A549 (cell line): ENCODE measurements at regions not wholly inside any gene's neighbourhood (a gene's known extent, or its start where the extent isn't known, plus 50 kb on each side); places are given as distances from the start of the nearest gene placed in this dataset.

Source experiments
- CEBPB ChIP-seq, 2 experiments: fragments of >200 bp in 1 of 2; sonication (Bioruptor Twin) in 1 of 2; formaldehyde crosslinking in 1 of 2; IDR thresholded peaks; 2 replicates each; pipeline ENCODE4 v1.6.1; 2012 to 2016
- HDAC2 ChIP-seq: fragments of 200-600 bp; sonication (generic); IDR thresholded peaks from 2 replicates; pipeline ENCODE4 v1.6.1; 2016
- JUNB ChIP-seq: fragments of >200 bp; sonication (Bioruptor Twin); formaldehyde crosslinking; IDR thresholded peaks from 2 replicates; pipeline ENCODE4 v1.6.1; 2016
- KDM5A ChIP-seq: fragments of 200-600 bp; sonication (generic); IDR thresholded peaks from 2 replicates; pipeline ENCODE4 v1.6.1; 2016; ENCODE audit warnings: antibody characterized with exemption, mild to moderate bottlenecking
- MAFK ChIP-seq: fragments of 450-650 bp; IDR thresholded peaks from 2 replicates; pipeline ENCODE4 v1.6.1; 2014; ENCODE audit not compliant: partially characterized antibody
- POLR2A ChIP-seq: IDR thresholded peaks from 2 replicates; pipeline ENCODE4 v1.6.1; 2012; ENCODE audit warnings: mild to moderate bottlenecking, low read length
- POLR2AphosphoS2 ChIP-seq: conservative IDR thresholded peaks from 2 replicates; pipeline ENCODE4 v1.6.1; 2012; ENCODE audit warnings: low read length, improper control_type of control experiment, inconsistent platforms
- RAD21 ChIP-seq, 2 experiments: fragments of >200 bp in 1 of 2; sonication (Bioruptor Twin) in 1 of 2; formaldehyde crosslinking in 1 of 2; IDR thresholded peaks in 1 of 2; conservative IDR thresholded peaks in 1 of 2; 2 replicates in 1 of 2; 3 replicates in 1 of 2; pipeline ENCODE4 v1.6.1; 2012 to 2018; ENCODE audit warnings: inconsistent platforms in 1 of 2
- REST ChIP-seq: fragments of 200-600 bp; sonication (generic); IDR thresholded peaks from 2 replicates; pipeline ENCODE4 v1.6.1; 2016; ENCODE audit warnings: antibody characterized with exemption, mild to moderate bottlenecking, moderate library complexity
- RFX5 ChIP-seq: fragments of 450-650 bp; IDR thresholded peaks from 2 replicates; pipeline ENCODE4 v1.7.1; 2014; ENCODE audit warnings: antibody characterized with exemption, mild to moderate bottlenecking, moderate library complexity
- SMC3 ChIP-seq: fragments of >200 bp; sonication (Bioruptor Twin); formaldehyde crosslinking; IDR thresholded peaks from 3 replicates; pipeline ENCODE4 v1.6.1; 2018; ENCODE audit warnings: inconsistent platforms
- TF ChIP-seq, protein P1 (sequence below): fragments of >200 bp; sonication (Bioruptor Twin); formaldehyde crosslinking; IDR thresholded peaks from 3 replicates; pipeline ENCODE4 v1.5.1; 2016

- TF ChIP-seq MAFK (no peak), CEBPB (IDR thresholded peaks at IDR 0.05) (no peak), REST (no peak), HDAC2 (no peak), RFX5 (no peak), POLR2A (no peak), RAD21 (conservative IDR thresholded peaks at IDR 0.05 in 1 of 2, IDR thresholded peaks at IDR 0.05 in 1 of 2) (no peak), POLR2AphosphoS2 (no peak), KDM5A (no peak), JUNB (no peak), SMC3 (no peak)
- TF ChIP-seq, protein P1, sequence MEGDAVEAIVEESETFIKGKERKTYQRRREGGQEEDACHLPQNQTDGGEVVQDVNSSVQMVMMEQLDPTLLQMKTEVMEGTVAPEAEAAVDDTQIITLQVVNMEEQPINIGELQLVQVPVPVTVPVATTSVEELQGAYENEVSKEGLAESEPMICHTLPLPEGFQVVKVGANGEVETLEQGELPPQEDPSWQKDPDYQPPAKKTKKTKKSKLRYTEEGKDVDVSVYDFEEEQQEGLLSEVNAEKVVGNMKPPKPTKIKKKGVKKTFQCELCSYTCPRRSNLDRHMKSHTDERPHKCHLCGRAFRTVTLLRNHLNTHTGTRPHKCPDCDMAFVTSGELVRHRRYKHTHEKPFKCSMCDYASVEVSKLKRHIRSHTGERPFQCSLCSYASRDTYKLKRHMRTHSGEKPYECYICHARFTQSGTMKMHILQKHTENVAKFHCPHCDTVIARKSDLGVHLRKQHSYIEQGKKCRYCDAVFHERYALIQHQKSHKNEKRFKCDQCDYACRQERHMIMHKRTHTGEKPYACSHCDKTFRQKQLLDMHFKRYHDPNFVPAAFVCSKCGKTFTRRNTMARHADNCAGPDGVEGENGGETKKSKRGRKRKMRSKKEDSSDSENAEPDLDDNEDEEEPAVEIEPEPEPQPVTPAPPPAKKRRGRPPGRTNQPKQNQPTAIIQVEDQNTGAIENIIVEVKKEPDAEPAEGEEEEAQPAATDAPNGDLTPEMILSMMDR, result no peak
Measured at GRCh38 chr3:176855213-176855612, 342.1 kb downstream of the TBL1XR1 start.
